ENCODE measurements at regions not wholly inside any gene's neighbourhood (a gene's known extent, or its start where the extent isn't known, plus 50 kb on each side); places are given as distances from the start of the nearest gene placed in this dataset.

GRCh38 chr4:45349859-45350258, 623.5 kb upstream of the GNPDA2 start:
- Histone ChIP-seq H3K36me3 (replicated peaks) (no peaks in the 10 kb centered on the region), H3K27me3 (replicated peaks) (no peaks in the 10 kb centered on the region), H3K4me3 (ENCODE audit: low read depth, low read length) (no peak overlapping the region), H3K27ac (no peak overlapping the region)
- DNase-seq, result no peak
- in situ Hi-C loops (cut with HindIII; ENCODE audit: low pct_ligation_motif_present, low sequenced_read_pairs), result no loop called here
- TF ChIP-seq CTCF (IDR thresholded peaks at IDR 0.05; ENCODE audit: low read depth, low read length, missing control alignments), result no peak

DNA sequence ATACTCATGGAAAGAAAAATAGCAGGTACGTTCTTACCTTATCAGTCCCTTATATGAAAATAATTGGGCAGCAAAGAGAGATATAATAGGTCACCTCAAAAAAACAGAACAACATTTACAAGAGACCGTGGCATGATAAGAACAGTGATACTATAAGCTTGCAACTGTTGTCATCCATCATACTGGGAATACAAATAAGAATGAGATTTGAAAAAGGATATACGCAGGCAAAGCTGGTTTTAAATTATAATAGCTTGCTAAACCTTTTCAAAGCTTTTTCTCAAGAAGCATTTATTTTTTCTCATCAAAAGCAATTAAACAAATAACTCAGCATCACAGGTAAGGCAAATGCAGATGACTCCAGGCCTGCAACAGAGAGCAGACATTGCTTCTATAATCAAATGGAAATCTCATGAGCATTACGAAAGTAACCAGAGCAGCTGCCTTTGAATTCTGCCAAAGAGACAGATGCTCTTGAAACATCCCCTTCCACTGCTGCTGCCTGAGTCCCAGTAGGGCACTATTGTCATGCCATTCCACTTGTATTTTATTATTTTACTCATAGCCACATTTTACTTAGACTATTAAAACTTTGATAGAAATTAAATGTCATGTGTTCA, 620.6 kb upstream of the GNPDA2 start:
- in situ Hi-C loops (cut with HindIII; ENCODE audit: low pct_ligation_motif_present, low sequenced_read_pairs), result no loop called here
- no peak overlapping the region for H3K4me3 ChIP-seq (ENCODE audit: low read depth, low read length)
- no peak for TF ChIP-seq CTCF (IDR thresholded peaks at IDR 0.05; ENCODE audit: low read depth, low read length, missing control alignments)
- no peak for DNase-seq
- H3K27ac ChIP-seq, result no peak overlapping the region
- no peaks in the 10 kb centered on the region for H3K27me3 ChIP-seq (replicated peaks)
- no peaks in the 10 kb centered on the region for H3K36me3 ChIP-seq (replicated peaks)

GRCh38 chr4:45345558-45345957, 619.2 kb upstream of the GNPDA2 start:
- no peaks in the 10 kb centered on the region for H3K27me3 ChIP-seq (replicated peaks)
- TF ChIP-seq CTCF (IDR thresholded peaks at IDR 0.05; ENCODE audit: low read depth, low read length, missing control alignments), result no peak
- H3K36me3 ChIP-seq (replicated peaks), result no peaks in the 10 kb centered on the region
- DNase-seq, result no peak
- H3K27ac ChIP-seq, result no peak overlapping the region
- no peak overlapping the region for H3K4me3 ChIP-seq (ENCODE audit: low read depth, low read length)
- in situ Hi-C loops (cut with HindIII; ENCODE audit: low pct_ligation_motif_present, low sequenced_read_pairs), result no loop called here

- no peak for DNase-seq
- H3K27ac ChIP-seq, result no peak overlapping the region
- in situ Hi-C loops (cut with HindIII; ENCODE audit: low pct_ligation_motif_present, low sequenced_read_pairs), result no loop called here
- H3K36me3 ChIP-seq (replicated peaks), result no peaks in the 10 kb centered on the region
- no peak overlapping the region for H3K4me3 ChIP-seq (ENCODE audit: low read depth, low read length)
- no peaks in the 10 kb centered on the region for H3K27me3 ChIP-seq (replicated peaks)
- no peak for TF ChIP-seq CTCF (IDR thresholded peaks at IDR 0.05; ENCODE audit: low read depth, low read length, missing control alignments)
Measured at GRCh38 chr4:45331802-45332201, 605.4 kb upstream of the GNPDA2 start.

- H3K27me3 ChIP-seq (replicated peaks), result no peaks in the 10 kb centered on the region
- TF ChIP-seq CTCF (IDR thresholded peaks at IDR 0.05; ENCODE audit: low read depth, low read length, missing control alignments), result no peak
- no peak overlapping the region for H3K27ac ChIP-seq
- in situ Hi-C loops (cut with HindIII; ENCODE audit: low pct_ligation_motif_present, low sequenced_read_pairs), result no loop called here
- no peak overlapping the region for H3K4me3 ChIP-seq (ENCODE audit: low read depth, low read length)
- DNase-seq, result no peak
- no peaks in the 10 kb centered on the region for H3K36me3 ChIP-seq (replicated peaks)
Measured at GRCh38 chr4:45327544-45327943, 601.2 kb upstream of the GNPDA2 start.

Data from brain microvascular endothelial cell (primary cell).